IMR-90 (cell line): ENCODE measurements at regions not wholly inside any gene's neighbourhood (a gene's known extent, or its start where the extent isn't known, plus 50 kb on each side); places are given as distances from the start of the nearest gene placed in this dataset.

Experiments
- ATAC-seq: fragments of 200-7000 bp; cut with Tn5 transposase; 2 replicates; pipeline ENCODE4 v1.9.1; 2020; ENCODE audit warnings: low read depth, mild to moderate bottlenecking, moderate library complexity
- BruUV-seq: library from RNA; stranded (reverse); fragments of 400-500 nt; replicated peaks from 2 replicates; lab custom pipeline; 2021; lab: Mats Ljungman, UMichigan
- CTCF ChIA-PET: fragments of 300-600 bp; formaldehyde crosslinking; extraction: SDS; loops from one replicate; lab custom pipeline; 2021; ENCODE audit warnings: antibody characterized with exemption; lab: Yijun Ruan, JAX
- POLR2A ChIA-PET: fragments of 300-600 bp; sonication (Branson Sonifier 250); formaldehyde crosslinking; loops from one replicate; lab custom pipeline; 2022; ENCODE audit warnings: antibody characterized with exemption; ENCODE audit not compliant: unreplicated experiment; lab: Charles Lee
- DNase-seq: peaks from one replicate; pipeline ENCODE4 v3.0.0; 2013
- H2AFZ ChIP-seq: replicated peaks from 2 replicates; pipeline ENCODE3; 2013; ENCODE audit warnings: low read length, mild to moderate bottlenecking; ENCODE audit not compliant: poor library complexity
- H2AK5ac ChIP-seq: 2 replicates; pipeline ENCODE4 v1.6.1; 2013; ENCODE audit warnings: low read depth, low read length, inconsistent platforms
- H2AK9ac ChIP-seq: replicated peaks from 2 replicates; pipeline ENCODE3; 2013; ENCODE audit warnings: mild to moderate bottlenecking, low read depth, low read length, moderate library complexity; ENCODE audit not compliant: poor library complexity
- H2BK120ac ChIP-seq: 2 replicates; pipeline ENCODE4 v1.6.1; 2013; ENCODE audit warnings: low read depth, low read length, inconsistent platforms
- H2BK15ac ChIP-seq: 3 replicates; pipeline ENCODE4 v1.6.1; 2013; ENCODE audit warnings: low read depth, low read length, inconsistent platforms
- H2BK20ac ChIP-seq: 2 replicates; pipeline ENCODE4 v1.6.1; 2013; ENCODE audit warnings: low read depth, mild to moderate bottlenecking, inconsistent platforms, low read length, moderate library complexity
- H2BK5ac ChIP-seq: 2 replicates; pipeline ENCODE4 v1.6.1; 2013; ENCODE audit warnings: mild to moderate bottlenecking, low read depth, low read length, inconsistent platforms; ENCODE audit not compliant: poor library complexity, severe bottlenecking
- H3K14ac ChIP-seq: replicated peaks from 2 replicates; pipeline ENCODE4 v1.6.1; 2013; ENCODE audit warnings: low read depth, low read length, inconsistent platforms
- H3K18ac ChIP-seq: 2 replicates; pipeline ENCODE4 v1.6.1; 2013; ENCODE audit warnings: low read depth, low read length, control low read depth
- H3K23ac ChIP-seq: 2 replicates; pipeline ENCODE4 v1.6.1; 2013; ENCODE audit warnings: low read depth, low read length, inconsistent platforms
- H3K27ac ChIP-seq: 2 replicates; pipeline ENCODE4 v1.5.1; 2013; ENCODE audit warnings: mild to moderate bottlenecking, control low read depth, low read length; ENCODE audit not compliant: insufficient read depth
- H3K27me3 ChIP-seq: 2 replicates; pipeline ENCODE4 v1.6.1; 2013; ENCODE audit warnings: low read length; ENCODE audit not compliant: control insufficient read depth, insufficient read depth
- H3K36me3 ChIP-seq: 2 replicates; pipeline ENCODE4 v1.6.1; 2013; ENCODE audit warnings: low read length, mixed read lengths; ENCODE audit not compliant: control insufficient read depth, insufficient read depth
- H3K4ac ChIP-seq: 2 replicates; pipeline ENCODE4 v1.6.1; 2013; ENCODE audit warnings: low read depth, low read length, inconsistent platforms
- H3K4me1 ChIP-seq: 2 replicates; pipeline ENCODE4 v1.6.1; 2013; ENCODE audit warnings: low read length, mixed read lengths; ENCODE audit not compliant: control insufficient read depth, insufficient read depth
- H3K4me2 ChIP-seq: 2 replicates; pipeline ENCODE4 v1.6.1; 2013; ENCODE audit warnings: low read depth, mild to moderate bottlenecking, control low read depth, low read length, moderate library complexity
- H3K4me3 ChIP-seq: 2 replicates; pipeline ENCODE4 v1.5.1; 2013; ENCODE audit warnings: low read depth, mild to moderate bottlenecking, control low read depth, low read length, moderate library complexity; ENCODE audit not compliant: insufficient read depth
- H3K56ac ChIP-seq: 2 replicates; pipeline ENCODE4 v1.6.1; 2013; ENCODE audit warnings: low read length, inconsistent platforms; ENCODE audit not compliant: insufficient read depth; ENCODE audit errors: extremely low read depth
- H3K79me1 ChIP-seq, 2 experiments: 2 replicates each; pipeline ENCODE4 v1.6.1; 2013; ENCODE audit warnings: low read length in 2 of 2, inconsistent platforms in 1 of 2, low read depth in 1 of 2
- H3K9ac ChIP-seq: 2 replicates; pipeline ENCODE4 v1.6.1; 2013; ENCODE audit warnings: low read depth, low read length, control low read depth
- H3K9me1 ChIP-seq: 2 replicates; pipeline ENCODE4 v1.6.1; 2013; ENCODE audit warnings: low read length, inconsistent platforms; ENCODE audit not compliant: insufficient read depth
- H3K9me3 ChIP-seq: 2 replicates; pipeline ENCODE4 v1.6.1; 2013; ENCODE audit warnings: low read length; ENCODE audit not compliant: control insufficient read depth, insufficient read depth
- H4K20me1 ChIP-seq: 2 replicates; pipeline ENCODE4 v1.6.1; 2013; ENCODE audit warnings: low read length, inconsistent platforms; ENCODE audit not compliant: insufficient read depth
- H4K5ac ChIP-seq: 2 replicates; pipeline ENCODE4 v1.6.1; 2013; ENCODE audit warnings: mild to moderate bottlenecking, low read depth, low read length, control low read depth
- H4K8ac ChIP-seq, 2 experiments: 2 replicates each; pipeline ENCODE4 v1.6.1; 2013; ENCODE audit warnings: low read depth in 2 of 2, low read length in 2 of 2, control low read depth in 1 of 2, inconsistent platforms in 1 of 2
- H4K91ac ChIP-seq: 2 replicates; pipeline ENCODE4 v1.6.1; 2013; ENCODE audit warnings: low read depth, low read length, inconsistent platforms; ENCODE audit not compliant: insufficient read depth
- CEBPB ChIP-seq: IDR thresholded peaks from 2 replicates; pipeline ENCODE4 v1.6.1; 2012; ENCODE audit warnings: low read depth, low read length, improper control_type of control experiment
- MAFK ChIP-seq: IDR thresholded peaks from 2 replicates; pipeline ENCODE4 v1.6.1; 2012; ENCODE audit warnings: low read depth, low read length, improper control_type of control experiment
- WGBS, 2 experiments: methylation state at CpG; one replicate each; pipeline versions ENCODE4 v1.1.5 to v1.1.7; 2013; ENCODE audit warnings: missing lambda C conversion rate in 2 of 2; ENCODE audit not compliant: insufficient read length in 1 of 2; ENCODE audit errors: extremely low coverage in 2 of 2; 5-methylcytosine and 5-hydroxymethylcytosine counted together
- dilution Hi-C: fragments of 300-500 bp; cut with HindIII; formaldehyde crosslinking; loops from one replicate; pipeline ENCODE4 v1.14.3; 2018; ENCODE audit warnings: low sequenced_read_pairs; ENCODE audit not compliant: unreplicated experiment
- in situ Hi-C: fragments of 300-500 bp; cut with MboI; formaldehyde crosslinking; loops from 3 replicates; pipeline ENCODE4 v1.14.3; 2019; ENCODE audit warnings: low sequenced_read_pairs, inconsistent platforms, mixed read lengths
- intact Hi-C: fragments of 100-400 bp; cut with micrococcal nuclease; formaldehyde crosslinking; loops from 2 replicates; pipeline ENCODE4 v1.10.0; 2022

GRCh38 chr21:19995253-19995652 lies 1003.0 kb upstream of the NCAM2 start:
- POLR2A ChIA-PET: no interaction called here
- no peak for ATAC-seq
- H3K79me1 ChIP-seq: no peaks in the 10 kb centered on the region
- no peaks in the 10 kb centered on the region for H3K9me1 ChIP-seq
- no peaks in the 10 kb centered on the region for H3K27me3 ChIP-seq
- H3K4me2 ChIP-seq: no peak overlapping the region
- no peak overlapping the region for H2BK5ac ChIP-seq
- no peak overlapping the region for H2BK15ac ChIP-seq
- no peak overlapping the region for H4K91ac ChIP-seq
- dilution Hi-C loops: no loop called here
- peak; percentile 27; the same call in 1 of the 2 replicates for TF ChIP-seq CEBPB
- no peak for TF ChIP-seq MAFK
- H2AK5ac ChIP-seq: no peak overlapping the region
- no peak overlapping the region for H4K5ac ChIP-seq
- H3K4ac ChIP-seq: no peak overlapping the region
- H3K56ac ChIP-seq: no peak overlapping the region
- H3K9ac ChIP-seq: no peak overlapping the region
- no peaks in the 10 kb centered on the region for H3K36me3 ChIP-seq
- no peak overlapping the region for H3K27ac ChIP-seq
- H2AFZ ChIP-seq: no peak overlapping the region
- WGBS, 2 experiments: no CpG with 5 or more reads among the region's 7 CpGs
- CTCF ChIA-PET: interaction anchor here (0.6 kb wide), 1 partner anchor 10 kb away, joined by 5 read pairs; no protein-coding TSS in a partner anchor
- no TSS peak for BruUV-seq
- no peak overlapping the region for H3K23ac ChIP-seq
- no peak overlapping the region for H3K4me3 ChIP-seq
- H4K20me1 ChIP-seq: no peaks in the 10 kb centered on the region
- in situ Hi-C loops: no loop called here
- H3K14ac ChIP-seq: no peak overlapping the region
- H2BK20ac ChIP-seq: no peak overlapping the region
- H2AK9ac ChIP-seq: no peak overlapping the region
- peaks cover 18% of the 10 kb centered on the region for H3K9me3 ChIP-seq
- H4K8ac ChIP-seq: no peak overlapping the region
- no peaks in the 10 kb centered on the region for H3K4me1 ChIP-seq
- no peak for DNase-seq
- no peak overlapping the region for H2BK120ac ChIP-seq
- no peak overlapping the region for H3K18ac ChIP-seq
- intact Hi-C loops: no loop called here
